H9 (cell line): ENCODE measurements at regions not wholly inside any gene's neighbourhood (a gene's known extent, or its start where the extent isn't known, plus 50 kb on each side); places are given as distances from the start of the nearest gene placed in this dataset.

ENCODE experiments used
- DNase-seq: peaks from one replicate; pipeline ENCODE4 v3.0.0-alpha.2; 2017
- H2AFZ ChIP-seq: one replicate; pipeline ENCODE4 v1.6.1; 2013; ENCODE audit warnings: mild to moderate bottlenecking, low read length, control low read depth, moderate library complexity
- H2AK5ac ChIP-seq: 2 replicates; pipeline ENCODE4 v1.6.1; 2013; ENCODE audit warnings: low read length, control low read depth, mixed read lengths; ENCODE audit not compliant: insufficient read length
- H2BK120ac ChIP-seq: one replicate; pipeline ENCODE4 v1.6.1; 2013; ENCODE audit warnings: low read depth, mild to moderate bottlenecking, low read length, control low read depth, inconsistent platforms; ENCODE audit not compliant: poor library complexity, severe bottlenecking
- H2BK12ac ChIP-seq: 2 replicates; pipeline ENCODE4 v1.6.1; 2013; ENCODE audit warnings: low read length, control low read depth, mixed read lengths, low read depth; ENCODE audit not compliant: insufficient read length
- H2BK15ac ChIP-seq: 2 replicates; pipeline ENCODE4 v1.6.1; 2013; ENCODE audit warnings: low read depth, low read length, control low read depth
- H2BK20ac ChIP-seq: one replicate; pipeline ENCODE4 v1.6.1; 2013; ENCODE audit warnings: low read depth, mild to moderate bottlenecking, low read length, control low read depth, inconsistent platforms; ENCODE audit not compliant: poor library complexity, severe bottlenecking
- H2BK5ac ChIP-seq: 2 replicates; pipeline ENCODE4 v1.6.1; 2013; ENCODE audit warnings: low read length, control low read depth, mixed read lengths; ENCODE audit not compliant: insufficient read length
- H3K14ac ChIP-seq: 2 replicates; pipeline ENCODE4 v1.6.1; 2013; ENCODE audit warnings: low read length, control low read depth; ENCODE audit not compliant: insufficient read depth
- H3K18ac ChIP-seq: 2 replicates; pipeline ENCODE4 v1.6.1; 2013; ENCODE audit warnings: low read depth, mild to moderate bottlenecking, mixed read lengths, low read length, control low read depth; ENCODE audit not compliant: insufficient read length
- H3K23ac ChIP-seq: 2 replicates; pipeline ENCODE4 v1.6.1; 2013; ENCODE audit warnings: low read length, control low read depth, mixed read lengths, low read depth; ENCODE audit not compliant: insufficient read length
- H3K23me2 ChIP-seq: 2 replicates; pipeline ENCODE4 v1.6.1; 2013; ENCODE audit warnings: low read depth, mild to moderate bottlenecking, mixed read lengths, low read length, control low read depth; ENCODE audit not compliant: insufficient read length, poor library complexity, severe bottlenecking
- H3K27ac ChIP-seq: 2 replicates; pipeline ENCODE4 v1.5.1; 2013; ENCODE audit warnings: low read length, control low read depth, mixed read lengths, low read depth; ENCODE audit not compliant: insufficient read length
- H3K27me3 ChIP-seq: 2 replicates; pipeline ENCODE4 v1.6.1; 2013; ENCODE audit warnings: low read length, control low read depth, inconsistent platforms; ENCODE audit not compliant: insufficient read depth
- H3K4ac ChIP-seq: 2 replicates; pipeline ENCODE4 v1.6.1; 2013; ENCODE audit warnings: low read depth, mild to moderate bottlenecking, control low read depth, inconsistent platforms, low read length, moderate library complexity
- H3K4me1 ChIP-seq: 2 replicates; pipeline ENCODE4 v1.6.1; 2013; ENCODE audit warnings: low read length, control low read depth, inconsistent platforms; ENCODE audit not compliant: insufficient read depth
- H3K4me2 ChIP-seq: 2 replicates; pipeline ENCODE4 v1.6.1; 2013; ENCODE audit warnings: low read length, control low read depth, mixed read lengths; ENCODE audit not compliant: insufficient read length, insufficient read depth
- H3K56ac ChIP-seq: 2 replicates; pipeline ENCODE4 v1.6.1; 2013; ENCODE audit warnings: low read depth, mild to moderate bottlenecking, mixed read lengths, low read length, control low read depth; ENCODE audit not compliant: insufficient read length
- H3K79me1 ChIP-seq: 2 replicates; pipeline ENCODE4 v1.6.1; 2013; ENCODE audit warnings: low read depth, mild to moderate bottlenecking, moderate library complexity, low read length, control low read depth, inconsistent platforms; ENCODE audit not compliant: insufficient read depth, poor library complexity, severe bottlenecking
- H3K79me2 ChIP-seq: 2 replicates; pipeline ENCODE4 v1.6.1; 2013; ENCODE audit warnings: low read length, control low read depth, inconsistent platforms; ENCODE audit not compliant: insufficient read depth
- H3K9ac ChIP-seq: 2 replicates; pipeline ENCODE4 v1.6.1; 2013; ENCODE audit warnings: low read length, control low read depth, mixed read lengths; ENCODE audit not compliant: insufficient read length; ENCODE audit errors: extremely low read depth
- H3K9me3 ChIP-seq: one replicate; pipeline ENCODE4 v1.6.1; 2013; ENCODE audit warnings: low read depth, low read length, inconsistent platforms; ENCODE audit not compliant: control insufficient read depth
- H3T11ph ChIP-seq: one replicate; pipeline ENCODE4 v1.6.1; 2013; ENCODE audit warnings: mild to moderate bottlenecking, low read length, control low read depth, inconsistent platforms
- H4K20me1 ChIP-seq: one replicate; pipeline ENCODE4 v1.6.1; 2013; ENCODE audit not compliant: control insufficient read depth, insufficient read length, insufficient read depth
- H4K5ac ChIP-seq: 2 replicates; pipeline ENCODE4 v1.6.1; 2013; ENCODE audit warnings: low read depth, mild to moderate bottlenecking, mixed read lengths, low read length, control low read depth; ENCODE audit not compliant: insufficient read length
- H4K8ac ChIP-seq: replicated peaks from 2 replicates; pipeline ENCODE4 v1.6.1; 2013; ENCODE audit warnings: low read length, control low read depth, mixed read lengths, low read depth; ENCODE audit not compliant: insufficient read length
- H4K91ac ChIP-seq: 2 replicates; pipeline ENCODE4 v1.6.1; 2013; ENCODE audit warnings: low read depth, mild to moderate bottlenecking, moderate library complexity, mixed read lengths, low read length, control low read depth; ENCODE audit not compliant: insufficient read length
- H3K27ac Mint-ChIP-seq, 3 experiments: 2 replicates in 2 of 3; 3 replicates in 1 of 3; pipeline ENCODE4 v1.8.0; 2020 to 2021; ENCODE audit warnings: mixed read lengths in 3 of 3, mild to moderate bottlenecking in 1 of 3, moderate library complexity in 1 of 3
- H3K27me3 Mint-ChIP-seq: 2 replicates; pipeline ENCODE4 v1.8.0; 2021; ENCODE audit warnings: low read depth, mild to moderate bottlenecking, moderate library complexity, mixed read lengths
- H3K36me3 Mint-ChIP-seq, 3 experiments: 2 replicates in 2 of 3; 3 replicates in 1 of 3; pipeline ENCODE4 v1.8.0; 2020 to 2021; ENCODE audit warnings: low read depth in 3 of 3, mixed read lengths in 3 of 3; ENCODE audit not compliant: insufficient read depth in 1 of 3
- H3K4me1 Mint-ChIP-seq, 2 experiments: 2 replicates each; pipeline ENCODE4 v1.8.0; 2020; ENCODE audit warnings: mixed read lengths in 2 of 2
- H3K4me3 Mint-ChIP-seq, 2 experiments: 2 replicates in 1 of 2; 3 replicates in 1 of 2; pipeline ENCODE4 v1.8.0; 2020 to 2021; ENCODE audit warnings: mild to moderate bottlenecking in 2 of 2, mixed read lengths in 2 of 2, moderate library complexity in 1 of 2
- H3K9me3 Mint-ChIP-seq, 2 experiments: 2 replicates in 1 of 2; 3 replicates in 1 of 2; pipeline ENCODE4 v1.8.0; 2020; ENCODE audit warnings: mild to moderate bottlenecking in 2 of 2, mixed read lengths in 2 of 2, moderate library complexity in 1 of 2
- WGBS: extraction: QIAGEN DNeasy Blood & Tissue Kit; methylation state at CpG from one replicate; pipeline ENCODE4 v1.1.7; 2013; ENCODE audit warnings: missing lambda C conversion rate, low lambda C conversion rate, mixed read lengths; ENCODE audit not compliant: insufficient read length; ENCODE audit errors: extremely low coverage; 5-methylcytosine and 5-hydroxymethylcytosine counted together
- TF ChIP-seq, protein P1 (sequence below): fragments of 200-600 bp; sonication (generic); conservative IDR thresholded peaks from 3 replicates; pipeline ENCODE4 v1.8.0; 2021; ENCODE audit warnings: antibody characterized with exemption, mild to moderate bottlenecking

DNA sequence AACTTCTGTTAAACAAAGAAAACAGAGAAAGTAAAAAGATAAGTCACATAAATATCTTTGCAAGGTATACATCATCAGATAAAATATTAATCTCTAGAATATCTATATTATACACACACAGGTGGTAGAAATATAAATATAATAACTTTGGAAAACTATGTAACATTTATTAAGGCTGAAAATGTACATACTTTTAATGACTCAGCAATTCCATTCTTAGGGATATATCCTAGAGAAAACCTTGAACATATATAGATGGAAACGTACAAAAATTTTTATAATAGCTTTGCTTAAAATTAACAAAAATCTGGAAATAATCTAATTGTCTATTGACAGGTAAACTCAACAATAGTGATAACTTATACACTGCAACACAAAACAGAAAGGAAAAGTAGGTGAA, 381.3 kb downstream of the GPD2 start:
- Mint-ChIP-seq H3K9me3 (no peaks in the 10 kb centered on the region), H3K4me1 (peaks cover 4 to 7% of the 10 kb centered on the region in 2 experiments), H3K4me3 (no peak overlapping the region), H3K27me3 (no peaks in the 10 kb centered on the region), H3K36me3 (no peaks in the 10 kb centered on the region; a peak in 1 of 7 replicates), H3K27ac (no peak overlapping the region)
- Histone ChIP-seq H4K20me1 (no peaks in the 10 kb centered on the region), H2BK20ac (no peak overlapping the region), H3K18ac (no peak overlapping the region), H4K8ac (no peak overlapping the region), H2BK120ac (no peak overlapping the region), H3K23me2 (no peaks in the 10 kb centered on the region), H3K23ac (no peak overlapping the region), H3K4me2 (no peak overlapping the region), H2BK12ac (no peak overlapping the region), H3K9me3 (no peaks in the 10 kb centered on the region), H2BK5ac (no peak overlapping the region), H3K9ac (no peak overlapping the region), H3K27me3 (no peaks in the 10 kb centered on the region), H2AK5ac (no peak overlapping the region), H3T11ph (no peak overlapping the region), H2BK15ac (no peak overlapping the region), H3K79me1 (no peaks in the 10 kb centered on the region), H3K79me2 (no peaks in the 10 kb centered on the region), H4K5ac (no peak overlapping the region), H3K27ac (no peak overlapping the region), H3K4me1 (no peaks in the 10 kb centered on the region), H4K91ac (no peak overlapping the region), H3K4ac (no peak overlapping the region), H2AFZ (no peak overlapping the region), H3K56ac (no peak overlapping the region), H3K14ac (no peak overlapping the region)
- TF ChIP-seq, protein P1, sequence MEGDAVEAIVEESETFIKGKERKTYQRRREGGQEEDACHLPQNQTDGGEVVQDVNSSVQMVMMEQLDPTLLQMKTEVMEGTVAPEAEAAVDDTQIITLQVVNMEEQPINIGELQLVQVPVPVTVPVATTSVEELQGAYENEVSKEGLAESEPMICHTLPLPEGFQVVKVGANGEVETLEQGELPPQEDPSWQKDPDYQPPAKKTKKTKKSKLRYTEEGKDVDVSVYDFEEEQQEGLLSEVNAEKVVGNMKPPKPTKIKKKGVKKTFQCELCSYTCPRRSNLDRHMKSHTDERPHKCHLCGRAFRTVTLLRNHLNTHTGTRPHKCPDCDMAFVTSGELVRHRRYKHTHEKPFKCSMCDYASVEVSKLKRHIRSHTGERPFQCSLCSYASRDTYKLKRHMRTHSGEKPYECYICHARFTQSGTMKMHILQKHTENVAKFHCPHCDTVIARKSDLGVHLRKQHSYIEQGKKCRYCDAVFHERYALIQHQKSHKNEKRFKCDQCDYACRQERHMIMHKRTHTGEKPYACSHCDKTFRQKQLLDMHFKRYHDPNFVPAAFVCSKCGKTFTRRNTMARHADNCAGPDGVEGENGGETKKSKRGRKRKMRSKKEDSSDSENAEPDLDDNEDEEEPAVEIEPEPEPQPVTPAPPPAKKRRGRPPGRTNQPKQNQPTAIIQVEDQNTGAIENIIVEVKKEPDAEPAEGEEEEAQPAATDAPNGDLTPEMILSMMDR, result no peak
- no CpG with 5 or more reads among the region's 1 CpG for WGBS
- DNase-seq, result no peak
